ENCODE measurements at regions not wholly inside any gene's neighbourhood (a gene's known extent, or its start where the extent isn't known, plus 50 kb on each side); places are given as distances from the start of the nearest gene placed in this dataset.

- TF ChIP-seq ZNF274 (IDR thresholded peaks at IDR 0.05; ENCODE audit: low read depth, low read length), result no peak
- TF ChIP-seq YY1 (IDR thresholded peaks at IDR 0.05; ENCODE audit: insufficient read depth, insufficient read length), result no peak
Observed at GRCh38 chr11:80163441-80163840, 722.6 kb upstream of the TENM4 start.
